Natural killer cell treated with Interleukin-12 subunit alpha and Interleukin-12 subunit beta and Interleukin-15 and Interleukin-18, amount 100 ng/mL, for 72 hours (primary cell): ENCODE measurements at regions not wholly inside any gene's neighbourhood (a gene's known extent, or its start where the extent isn't known, plus 50 kb on each side); places are given as distances from the start of the nearest gene placed in this dataset.
"Not testable (repeated sequence)": the region's sequence is repeated elsewhere in the genome, so short reads cannot be mapped to it uniquely, and the experiment has no call there.

ENCODE experiments used
- ATAC-seq, 2 donors: fragments of 150-1000 bp; cut with Tn5 transposase in 1 of 2; sonication (Bioruptor Pico), chemical (Tn5 transposase) in 1 of 2; 2 replicates each; pipeline ENCODE4 v1.10.0; 2021
- DNase-seq: peaks from one replicate; pipeline ENCODE4 v3.0.0; 2022; ENCODE audit warnings: low spot score
- H3K27ac Mint-ChIP-seq, 2 donors: 1 replicate in 1 of 2; 2 replicates in 1 of 2; pipeline ENCODE4 v1.8.0; 2022; ENCODE audit warnings: mixed read lengths in 2 of 2, mild to moderate bottlenecking in 1 of 2, moderate library complexity in 1 of 2
- H3K27me3 Mint-ChIP-seq, 2 donors: 1 replicate in 1 of 2; 2 replicates in 1 of 2; pipeline ENCODE4 v1.8.0; 2022; ENCODE audit warnings: mixed read lengths in 2 of 2
- H3K36me3 Mint-ChIP-seq: one replicate; pipeline ENCODE4 v1.8.0; 2022; ENCODE audit warnings: mixed read lengths
- H3K4me1 Mint-ChIP-seq, 2 donors: 1 replicate in 1 of 2; 2 replicates in 1 of 2; pipeline ENCODE4 v1.8.0; 2022; ENCODE audit warnings: low read depth in 2 of 2, mixed read lengths in 2 of 2, mild to moderate bottlenecking in 1 of 2
- H3K4me3 Mint-ChIP-seq: one replicate; pipeline ENCODE4 v1.8.0; 2022; ENCODE audit warnings: mixed read lengths
- H3K9me3 Mint-ChIP-seq: 2 replicates; pipeline ENCODE4 v1.8.0; 2022; ENCODE audit warnings: mixed read lengths

DNA sequence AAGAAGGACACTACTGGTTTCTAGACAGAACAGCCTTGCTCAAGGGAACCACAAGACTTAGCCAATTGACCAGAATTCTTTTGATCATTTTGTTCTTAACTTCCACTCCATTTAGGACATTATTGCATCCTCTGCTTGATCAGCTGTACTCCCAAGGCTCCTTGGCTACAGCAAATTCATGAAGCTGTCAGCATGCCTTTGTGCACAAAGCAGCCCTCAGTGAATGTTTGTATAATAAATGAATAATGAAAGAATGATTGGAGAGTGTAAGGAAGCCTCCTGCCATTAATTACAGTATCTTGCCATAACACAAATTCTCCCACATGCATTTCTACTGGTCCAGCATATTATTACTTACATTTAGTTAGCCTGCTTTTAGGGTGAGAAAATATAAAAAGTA, 449.6 kb downstream of the SLCO4C1 start:
- Mint-ChIP-seq H3K9me3 (peaks cover 3% of the 10 kb centered on the region), H3K4me1 (no peaks in the 10 kb centered on the region), H3K4me3 (no peak overlapping the region), H3K36me3 (peaks cover 4% of the 10 kb centered on the region), H3K27me3 (no peaks in the 10 kb centered on the region), H3K27ac (no peak overlapping the region)
- ATAC-seq: no peak
- DNase-seq: no peak

GRCh38 chr5:101843055-101843454, 453.0 kb downstream of the SLCO4C1 start:
- H3K36me3 Mint-ChIP-seq: no peaks in the 10 kb centered on the region
- DNase-seq (no peak), ATAC-seq (no peak)
- H3K27me3 Mint-ChIP-seq: no peaks in the 10 kb centered on the region
- no peak overlapping the region for H3K4me3 Mint-ChIP-seq
- H3K27ac Mint-ChIP-seq: no peak overlapping the region
- H3K9me3 Mint-ChIP-seq: peaks cover 6% of the 10 kb centered on the region
- H3K4me1 Mint-ChIP-seq: no peaks in the 10 kb centered on the region

GRCh38 chr5:101838435-101838834, 457.6 kb downstream of the SLCO4C1 start:
- no peaks in the 10 kb centered on the region for H3K4me1 Mint-ChIP-seq
- no peaks in the 10 kb centered on the region for H3K27me3 Mint-ChIP-seq
- ATAC-seq (no peak), DNase-seq (no peak)
- H3K4me3 Mint-ChIP-seq: no peak overlapping the region
- H3K36me3 Mint-ChIP-seq: no peaks in the 10 kb centered on the region
- peaks cover 15% of the 10 kb centered on the region for H3K9me3 Mint-ChIP-seq
- no peak overlapping the region for H3K27ac Mint-ChIP-seq

GRCh38 chr5:101829255-101829654, 466.8 kb downstream of the SLCO4C1 start:
- no peaks in the 10 kb centered on the region for H3K4me1 Mint-ChIP-seq
- no peaks in the 10 kb centered on the region for H3K27me3 Mint-ChIP-seq
- ATAC-seq (no peak), DNase-seq (no peak)
- peaks cover 14% of the 10 kb centered on the region for H3K9me3 Mint-ChIP-seq
- H3K27ac Mint-ChIP-seq: no peak overlapping the region
- H3K4me3 Mint-ChIP-seq: no peak overlapping the region
- H3K36me3 Mint-ChIP-seq: peaks cover 6% of the 10 kb centered on the region

GRCh38 chr5:101811466-101811865, 484.6 kb downstream of the SLCO4C1 start:
- Mint-ChIP-seq H3K36me3 (no peaks in the 10 kb centered on the region), H3K27me3 (no peaks in the 10 kb centered on the region), H3K4me3 (no peak overlapping the region), H3K4me1 (no peaks in the 10 kb centered on the region), H3K27ac (no peak overlapping the region), H3K9me3 (no peaks in the 10 kb centered on the region)
- DNase-seq (no peak), ATAC-seq (no peak)

GRCh38 chr5:101806410-101806809, 489.7 kb downstream of the SLCO4C1 start:
- Mint-ChIP-seq H3K9me3 (peaks cover 4% of the 10 kb centered on the region), H3K4me3 (no peak overlapping the region), H3K36me3 (no peaks in the 10 kb centered on the region), H3K4me1 (no peaks in the 10 kb centered on the region), H3K27ac (no peak overlapping the region), H3K27me3 (no peaks in the 10 kb centered on the region)
- ATAC-seq (no peak), DNase-seq (no peak)

DNA sequence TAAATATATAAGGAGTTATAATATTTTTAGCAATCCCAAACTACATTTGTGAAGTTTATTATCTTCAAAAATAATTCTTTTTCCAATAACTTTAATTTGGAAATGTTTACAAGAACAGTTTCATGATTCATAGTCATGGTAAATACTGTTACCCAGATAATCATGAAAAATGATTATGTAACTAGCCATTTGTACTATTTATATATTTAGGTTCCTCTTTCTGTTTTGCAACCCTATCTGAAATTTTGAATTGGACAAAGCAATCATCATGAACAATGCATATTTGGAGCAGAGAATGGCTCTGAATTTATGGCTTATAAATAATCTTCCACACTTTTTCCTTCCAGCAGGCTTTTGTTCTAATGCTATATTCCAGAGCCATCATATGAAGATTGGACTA, 499.7 kb downstream of the SLCO4C1 start:
- Mint-ChIP-seq H3K9me3 (peaks cover 10% of the 10 kb centered on the region), H3K27ac (no peak overlapping the region), H3K27me3 (no peaks in the 10 kb centered on the region), H3K36me3 (no peaks in the 10 kb centered on the region), H3K4me1 (no peaks in the 10 kb centered on the region), H3K4me3 (no peak overlapping the region)
- no peak for ATAC-seq
- DNase-seq: no peak

GRCh38 chr5:101788797-101789196, 507.3 kb downstream of the SLCO4C1 start:
- no peak overlapping the region for H3K4me3 Mint-ChIP-seq
- DNase-seq (no peak), ATAC-seq (no peak)
- H3K36me3 Mint-ChIP-seq: no peaks in the 10 kb centered on the region
- no peaks in the 10 kb centered on the region for H3K27me3 Mint-ChIP-seq
- no peaks in the 10 kb centered on the region for H3K4me1 Mint-ChIP-seq
- no peak overlapping the region for H3K27ac Mint-ChIP-seq
- H3K9me3 Mint-ChIP-seq: peaks cover 7% of the 10 kb centered on the region

DNA sequence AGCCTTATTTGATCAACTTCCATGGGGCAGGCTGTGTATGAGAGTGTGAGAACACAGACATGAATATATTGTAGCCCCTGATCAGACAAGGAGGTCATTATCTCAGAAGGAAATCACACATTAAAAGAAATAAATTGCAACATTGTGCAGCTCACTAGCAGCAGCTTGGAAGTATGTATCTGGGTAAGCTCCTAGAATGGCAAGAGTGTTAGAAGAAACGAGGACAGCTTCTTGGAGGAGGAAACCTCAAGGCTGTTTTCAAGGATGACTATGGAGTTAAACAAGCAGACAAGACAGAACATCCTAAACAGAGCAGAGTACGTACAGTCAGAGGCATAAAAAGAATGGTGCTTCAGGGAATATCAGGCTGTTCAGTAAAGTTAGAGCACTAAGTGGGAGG, 511.0 kb downstream of the SLCO4C1 start:
- DNase-seq (no peak), ATAC-seq (no peak)
- no peaks in the 10 kb centered on the region for H3K4me1 Mint-ChIP-seq
- no peaks in the 10 kb centered on the region for H3K36me3 Mint-ChIP-seq
- no peaks in the 10 kb centered on the region for H3K27me3 Mint-ChIP-seq
- H3K9me3 Mint-ChIP-seq: peaks cover 4% of the 10 kb centered on the region
- no peak overlapping the region for H3K4me3 Mint-ChIP-seq
- no peak overlapping the region for H3K27ac Mint-ChIP-seq

DNA sequence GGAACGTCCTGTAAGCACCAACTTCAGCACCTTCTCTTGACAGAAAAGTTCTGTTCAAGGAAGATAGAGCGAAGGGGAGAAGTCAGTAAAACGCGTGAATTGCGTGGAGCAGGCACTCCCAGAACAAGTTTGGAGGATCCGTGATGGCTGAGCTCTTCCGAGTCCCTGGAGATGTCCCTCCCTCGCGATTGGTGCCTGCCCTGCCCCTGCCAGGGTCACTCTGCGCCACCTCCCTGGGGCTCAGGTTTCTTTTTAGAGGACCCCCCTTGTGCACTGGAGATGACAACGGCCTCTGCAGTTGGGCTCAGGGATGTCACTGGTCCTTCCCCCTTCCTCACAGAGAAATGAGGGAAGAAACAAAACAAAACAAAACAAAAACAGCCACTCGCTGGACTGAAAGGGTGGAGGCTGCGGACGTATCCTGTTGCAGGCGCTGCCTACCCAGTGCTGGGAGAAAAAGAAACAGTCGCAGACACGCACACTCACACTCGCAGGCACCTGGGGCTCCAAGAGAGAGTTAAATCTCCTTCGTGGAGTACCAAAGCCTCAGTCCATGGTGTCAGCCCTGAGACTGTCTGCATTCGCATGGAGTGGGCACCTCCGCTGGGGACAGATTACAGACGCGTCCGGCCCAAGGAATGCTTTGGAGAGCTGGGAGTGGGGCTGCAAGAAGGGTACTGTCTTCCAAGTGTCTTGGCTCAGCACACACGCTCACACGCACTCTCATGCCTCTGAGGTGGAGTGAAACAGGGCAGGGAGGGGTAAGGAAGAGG, 512.7 kb downstream of the SLCO4C1 start:
- no peaks in the 10 kb centered on the region for H3K4me1 Mint-ChIP-seq
- no peaks in the 10 kb centered on the region for H3K27me3 Mint-ChIP-seq
- no peak for DNase-seq
- no peak overlapping the region for H3K27ac Mint-ChIP-seq
- no peak overlapping the region for H3K4me3 Mint-ChIP-seq
- no peaks in the 10 kb centered on the region for H3K36me3 Mint-ChIP-seq
- ATAC-seq: peak in 1 of 2 donors; percentile 20
- H3K9me3 Mint-ChIP-seq: no peaks in the 10 kb centered on the region

DNA sequence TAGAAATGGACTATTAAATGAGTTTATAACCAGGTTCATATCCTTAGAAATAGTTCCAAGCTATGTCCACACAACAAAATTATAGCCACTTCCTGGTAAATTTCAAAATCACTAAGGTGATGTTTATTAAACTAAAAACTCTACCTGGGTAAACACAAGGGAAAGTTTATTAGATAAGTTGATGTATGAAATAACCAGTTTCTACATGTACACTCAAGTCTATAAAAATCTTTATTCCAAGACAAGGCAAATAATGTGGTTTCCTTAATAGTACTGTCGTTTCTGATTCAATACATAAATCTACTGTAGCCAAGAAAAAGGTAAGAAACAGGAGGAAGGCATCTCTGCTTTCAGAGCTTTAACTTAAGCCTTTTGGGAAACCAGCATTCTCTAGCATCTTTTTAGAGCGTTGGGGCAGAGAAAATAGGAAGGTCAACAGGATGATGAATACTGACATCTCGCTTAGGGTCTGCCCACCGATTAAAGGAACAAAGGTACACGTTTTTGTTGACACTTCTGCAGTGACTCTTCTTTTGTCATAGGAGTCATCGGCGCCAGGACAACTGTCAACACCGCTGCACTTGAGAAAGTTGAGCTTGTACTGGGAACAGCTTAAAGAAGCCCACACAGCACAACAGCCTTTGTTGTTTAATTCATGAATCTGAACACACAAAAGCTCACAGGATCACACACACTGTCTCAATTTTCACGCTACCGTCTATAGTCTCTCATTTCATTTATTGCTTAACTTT, 513.6 kb downstream of the SLCO4C1 start:
- Mint-ChIP-seq H3K4me1 (no peaks in the 10 kb centered on the region), H3K27me3 (no peaks in the 10 kb centered on the region), H3K27ac (no peak overlapping the region), H3K36me3 (no peaks in the 10 kb centered on the region), H3K4me3 (no peak overlapping the region), H3K9me3 (no peaks in the 10 kb centered on the region)
- DNase-seq (no peak), ATAC-seq (no peak)

- Mint-ChIP-seq H3K36me3 (peaks cover 7% of the 10 kb centered on the region), H3K27me3 (no peaks in the 10 kb centered on the region), H3K27ac (no peak overlapping the region), H3K9me3 (no peaks in the 10 kb centered on the region), H3K4me1 (no peaks in the 10 kb centered on the region), H3K4me3 (no peak overlapping the region)
- no peak for DNase-seq
- ATAC-seq: no peak
These were observed 545.0 kb downstream of the SLCO4C1 start for GRCh38 chr5:101751105-101751504.

GRCh38 chr5:101743000-101743399, 553.1 kb downstream of the SLCO4C1 start:
- H3K27me3 Mint-ChIP-seq, H3K9me3 Mint-ChIP-seq, H3K36me3 Mint-ChIP-seq, ATAC-seq, H3K4me1 Mint-ChIP-seq, H3K27ac Mint-ChIP-seq, H3K4me3 Mint-ChIP-seq, DNase-seq: not testable (repeated sequence)

DNA sequence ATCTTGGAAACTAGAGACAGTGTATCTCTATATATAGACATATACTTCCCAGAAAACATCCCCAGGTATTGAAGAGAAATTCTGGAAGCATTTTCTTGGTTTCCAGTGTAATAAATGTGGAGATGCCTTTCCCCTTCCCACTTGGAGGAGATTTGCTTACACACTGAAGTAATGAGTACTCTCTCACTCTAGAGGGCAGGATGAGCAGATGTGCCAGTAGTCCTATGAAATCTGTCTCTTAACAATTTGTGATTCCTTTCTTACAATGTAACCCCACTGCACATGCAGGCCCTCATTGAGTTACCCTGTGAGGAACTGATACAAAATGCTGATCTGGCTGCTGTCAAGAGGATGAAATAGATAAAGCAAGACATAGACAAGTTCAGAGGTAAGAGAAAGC, 567.2 kb downstream of the SLCO4C1 start:
- no peaks in the 10 kb centered on the region for H3K27me3 Mint-ChIP-seq
- peaks cover 3% of the 10 kb centered on the region for H3K9me3 Mint-ChIP-seq
- H3K4me3 Mint-ChIP-seq: no peak overlapping the region
- H3K27ac Mint-ChIP-seq: no peak overlapping the region
- no peak for ATAC-seq
- no peaks in the 10 kb centered on the region for H3K4me1 Mint-ChIP-seq
- DNase-seq: no peak
- no peaks in the 10 kb centered on the region for H3K36me3 Mint-ChIP-seq
